OCI-LY7 (cell line): ENCODE measurements at regions not wholly inside any gene's neighbourhood (a gene's known extent, or its start where the extent isn't known, plus 50 kb on each side); places are given as distances from the start of the nearest gene placed in this dataset.

Experiments used
- CTCF ChIP-seq: fragments of 200-600 bp; sonication (generic); conservative IDR thresholded peaks from 2 replicates; pipeline ENCODE4 v1.5.1; 2014; ENCODE audit warnings: mild to moderate bottlenecking, antibody characterized with exemption, low read length, moderate library complexity, mixed read lengths
- EZH2phosphoT487 ChIP-seq: fragments of 200-600 bp; sonication (generic); IDR thresholded peaks from 2 replicates; pipeline ENCODE4 v1.6.1; 2018; ENCODE audit warnings: low read depth, borderline replicate concordance, mild to moderate bottlenecking, mixed run types, antibody characterized with exemption, low read length, moderate library complexity, mixed read lengths

DNA sequence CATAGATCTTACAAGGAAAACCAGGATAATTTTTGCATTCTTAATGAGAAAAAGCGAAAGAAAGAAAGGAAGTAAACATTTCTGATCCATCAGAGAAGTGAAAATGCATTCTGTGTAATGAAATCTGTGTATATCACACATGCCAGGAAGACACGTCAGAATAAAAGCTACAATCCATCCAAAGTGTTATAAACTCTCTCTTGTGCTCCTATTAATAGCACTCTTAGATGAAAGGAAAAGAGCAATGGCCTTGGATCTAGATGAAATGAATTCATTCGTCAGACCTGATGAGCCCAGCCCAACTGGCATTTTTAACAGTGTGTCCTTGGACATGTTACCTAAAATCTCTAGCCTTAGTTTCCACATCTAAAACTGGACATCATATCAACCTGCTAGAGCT is 885.5 kb downstream of the CDH11 start:
- TF ChIP-seq EZH2phosphoT487 (no peak), CTCF (no peak)
